ENCODE measurements at regions not wholly inside any gene's neighbourhood (a gene's known extent, or its start where the extent isn't known, plus 50 kb on each side); places are given as distances from the start of the nearest gene placed in this dataset.

- Histone ChIP-seq H2BK5ac (ENCODE audit: insufficient read length, low read length) (no peak overlapping the region), H2BK20ac (ENCODE audit: low read depth, low read length, poor library complexity, severe bottlenecking) (no peak overlapping the region), H4K20me1 (ENCODE audit: control insufficient read depth, insufficient read depth, insufficient read length) (no peaks in the 10 kb centered on the region), H3K79me2 (ENCODE audit: insufficient read depth, low read length) (no peaks in the 10 kb centered on the region), H3T11ph (ENCODE audit: low read length) (no peak overlapping the region), H3K23ac (ENCODE audit: insufficient read length, low read depth, low read length) (no peak overlapping the region), H3K27me3 (ENCODE audit: insufficient read depth, low read length) (no peaks in the 10 kb centered on the region), H4K8ac (replicated peaks; ENCODE audit: insufficient read length, low read depth, low read length) (no peak overlapping the region), H3K4ac (ENCODE audit: low read depth, low read length) (no peak overlapping the region), H3K9ac (ENCODE audit: extremely low read depth, insufficient read length, low read length) (no peak overlapping the region), H2BK15ac (ENCODE audit: low read depth, low read length) (no peak overlapping the region), H3K23me2 (ENCODE audit: insufficient read length, low read depth, low read length, poor library complexity, severe bottlenecking) (no peaks in the 10 kb centered on the region), H2BK12ac (ENCODE audit: insufficient read length, low read depth, low read length) (no peak overlapping the region), H3K4me1 (ENCODE audit: insufficient read depth, low read length) (no peaks in the 10 kb centered on the region), H2AFZ (ENCODE audit: low read length) (no peak overlapping the region), H3K4me2 (ENCODE audit: insufficient read depth, insufficient read length, low read length) (no peak overlapping the region), H3K79me1 (ENCODE audit: insufficient read depth, low read depth, low read length, poor library complexity, severe bottlenecking) (no peaks in the 10 kb centered on the region), H3K18ac (ENCODE audit: insufficient read length, low read depth, low read length) (no peak overlapping the region), H3K14ac (ENCODE audit: insufficient read depth, low read length) (no peak overlapping the region), H3K9me3 (ENCODE audit: control insufficient read depth, low read depth, low read length) (no peaks in the 10 kb centered on the region), H3K27ac (ENCODE audit: insufficient read length, low read depth, low read length) (no peak overlapping the region), H3K56ac (ENCODE audit: insufficient read length, low read depth, low read length) (no peak overlapping the region), H2AK5ac (ENCODE audit: insufficient read length, low read length) (no peak overlapping the region), H2BK120ac (ENCODE audit: low read depth, low read length, poor library complexity, severe bottlenecking) (no peak overlapping the region), H4K5ac (ENCODE audit: insufficient read length, low read depth, low read length) (no peak overlapping the region), H4K91ac (ENCODE audit: insufficient read length, low read depth, low read length) (no peak overlapping the region)
- WGBS (ENCODE audit: extremely low coverage, insufficient read length, low lambda C conversion rate), result no CpG with 5 or more reads among the region's 1 CpG
- no peak for DNase-seq
- Mint-ChIP-seq H3K27me3 (ENCODE audit: low read depth) (no peaks in the 10 kb centered on the region), H3K36me3 (ENCODE audit: insufficient read depth in 1 of 3, low read depth in 3 of 3) (no peaks in the 10 kb centered on the region), H3K27ac (no peak overlapping the region), H3K4me3 (no peak overlapping the region), H3K4me1 (peaks cover 0 to 3% of the 10 kb centered on the region in 2 experiments; a peak in 1 of 4 replicates), H3K9me3 (no peaks in the 10 kb centered on the region)
- no peak for TF ChIP-seq CTCF (conservative IDR thresholded peaks at IDR 0.05)
Measured at GRCh38 chr5:4831325-4831724, 308.8 kb upstream of the ADAMTS16 start.

All from H9 (cell line).